ENCODE measurements at regions not wholly inside any gene's neighbourhood (a gene's known extent, or its start where the extent isn't known, plus 50 kb on each side); places are given as distances from the start of the nearest gene placed in this dataset.

DNA sequence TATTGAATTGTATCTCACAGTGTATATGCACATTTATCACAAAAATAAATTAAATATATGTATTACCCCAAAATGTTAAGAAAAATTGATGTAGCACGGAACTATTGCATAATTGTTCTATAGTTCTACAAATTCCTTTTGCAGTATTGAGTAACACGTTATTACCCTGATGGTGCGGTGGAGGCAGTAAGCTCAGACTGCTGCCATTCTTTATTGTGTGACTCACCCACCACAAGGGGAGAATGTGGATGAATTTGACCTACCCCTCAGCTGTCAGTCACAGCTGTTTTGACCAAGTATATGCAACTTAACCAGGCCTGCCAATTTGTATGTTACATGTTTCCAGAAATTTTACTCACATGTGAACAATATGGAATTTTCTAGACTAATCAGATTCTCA is 506.6 kb downstream of the SH3BGRL start:
- H3K9me3 ChIP-seq, result no peaks in the 10 kb centered on the region
- H3K4me3 ChIP-seq, result no peak overlapping the region
- TF ChIP-seq POLR2A (IDR thresholded peaks at IDR 0.05), result no peak
- TF ChIP-seq, protein P1, sequence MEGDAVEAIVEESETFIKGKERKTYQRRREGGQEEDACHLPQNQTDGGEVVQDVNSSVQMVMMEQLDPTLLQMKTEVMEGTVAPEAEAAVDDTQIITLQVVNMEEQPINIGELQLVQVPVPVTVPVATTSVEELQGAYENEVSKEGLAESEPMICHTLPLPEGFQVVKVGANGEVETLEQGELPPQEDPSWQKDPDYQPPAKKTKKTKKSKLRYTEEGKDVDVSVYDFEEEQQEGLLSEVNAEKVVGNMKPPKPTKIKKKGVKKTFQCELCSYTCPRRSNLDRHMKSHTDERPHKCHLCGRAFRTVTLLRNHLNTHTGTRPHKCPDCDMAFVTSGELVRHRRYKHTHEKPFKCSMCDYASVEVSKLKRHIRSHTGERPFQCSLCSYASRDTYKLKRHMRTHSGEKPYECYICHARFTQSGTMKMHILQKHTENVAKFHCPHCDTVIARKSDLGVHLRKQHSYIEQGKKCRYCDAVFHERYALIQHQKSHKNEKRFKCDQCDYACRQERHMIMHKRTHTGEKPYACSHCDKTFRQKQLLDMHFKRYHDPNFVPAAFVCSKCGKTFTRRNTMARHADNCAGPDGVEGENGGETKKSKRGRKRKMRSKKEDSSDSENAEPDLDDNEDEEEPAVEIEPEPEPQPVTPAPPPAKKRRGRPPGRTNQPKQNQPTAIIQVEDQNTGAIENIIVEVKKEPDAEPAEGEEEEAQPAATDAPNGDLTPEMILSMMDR (IDR thresholded peaks at IDR 0.05), result no peak
- TF ChIP-seq POLR2AphosphoS5 (IDR thresholded peaks at IDR 0.05; ENCODE audit: insufficient read depth in 1 of 2, low read depth in 1 of 2), result no peak
- no peaks in the 10 kb centered on the region for H3K27me3 ChIP-seq
- no peaks in the 10 kb centered on the region for H3K36me3 ChIP-seq
- no peak overlapping the region for H3K27ac ChIP-seq
- intact Hi-C loops (cut with DNase I), result no loop called here
- DNase-seq (ENCODE audit: extremely low spot score in 2 of 2), result no peak
- H3K4me1 ChIP-seq, result no peaks in the 10 kb centered on the region

DNA sequence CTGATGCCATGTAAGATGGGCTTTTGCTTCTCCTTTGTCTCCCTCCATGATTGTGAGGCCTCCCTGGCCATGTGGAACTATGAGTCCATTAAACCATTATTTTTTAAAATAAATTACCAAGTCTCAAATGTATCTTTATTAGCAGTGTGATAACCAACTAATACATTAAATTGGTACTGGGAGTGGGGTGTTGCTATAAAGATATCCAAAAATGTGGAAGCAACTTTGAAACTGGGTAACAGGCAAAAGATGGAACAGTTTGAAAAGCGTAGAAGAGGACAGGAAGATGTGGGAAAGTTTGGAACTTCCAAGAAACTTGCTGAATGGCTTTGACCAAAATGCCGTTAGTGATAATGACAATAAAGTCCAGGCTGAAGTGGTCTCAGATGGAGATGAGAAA is 526.7 kb downstream of the SH3BGRL start:
- no peak for DNase-seq (ENCODE audit: extremely low spot score in 2 of 2)
- Histone ChIP-seq H3K9me3 (peaks cover 6% of the 10 kb centered on the region), H3K4me1 (no peaks in the 10 kb centered on the region), H3K4me3 (no peak overlapping the region), H3K36me3 (no peaks in the 10 kb centered on the region), H3K27ac (no peak overlapping the region), H3K27me3 (no peaks in the 10 kb centered on the region)
- TF ChIP-seq POLR2AphosphoS5 (IDR thresholded peaks at IDR 0.05; ENCODE audit: insufficient read depth in 1 of 2, low read depth in 1 of 2) (no peak), POLR2A (IDR thresholded peaks at IDR 0.05) (no peak)
- TF ChIP-seq, protein P1 (IDR thresholded peaks at IDR 0.05), result no peak
- intact Hi-C loops (cut with DNase I), result no loop called here

DNA sequence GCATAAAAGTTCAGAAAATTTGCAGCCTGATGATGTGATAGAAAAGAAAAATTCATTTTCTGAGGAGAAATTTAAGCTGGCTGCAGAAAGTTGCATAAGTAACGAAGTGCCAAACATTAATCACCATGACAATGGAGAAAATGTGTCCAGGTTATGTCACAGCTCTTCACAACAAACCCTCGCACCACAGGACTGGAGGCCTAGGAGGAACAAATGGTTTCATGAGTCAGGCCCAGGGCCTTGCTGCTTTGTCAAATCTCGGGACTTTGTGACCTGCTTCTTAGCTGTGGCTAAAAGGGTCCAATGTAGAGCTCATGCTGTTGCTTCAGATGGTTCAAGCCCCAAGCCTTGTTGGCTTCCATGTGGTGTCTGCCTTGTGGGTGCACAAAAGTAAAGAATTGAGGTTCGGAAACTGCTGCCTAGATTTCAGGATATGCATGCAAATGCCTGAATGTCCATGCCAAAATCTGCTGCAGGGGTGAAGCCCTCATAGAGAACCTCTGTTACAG is 527.4 kb downstream of the SH3BGRL start:
- H3K27me3 ChIP-seq, result no peaks in the 10 kb centered on the region
- H3K36me3 ChIP-seq, result no peaks in the 10 kb centered on the region
- H3K4me1 ChIP-seq, result no peaks in the 10 kb centered on the region
- H3K4me3 ChIP-seq, result no peak overlapping the region
- intact Hi-C loops (cut with DNase I), result no loop called here
- peaks cover 6% of the 10 kb centered on the region for H3K9me3 ChIP-seq
- DNase-seq (ENCODE audit: extremely low spot score in 2 of 2), result no peak
- TF ChIP-seq POLR2A (IDR thresholded peaks at IDR 0.05), result no peak
- TF ChIP-seq, protein P1 (IDR thresholded peaks at IDR 0.05), result no peak
- TF ChIP-seq POLR2AphosphoS5 (IDR thresholded peaks at IDR 0.05; ENCODE audit: insufficient read depth in 1 of 2, low read depth in 1 of 2), result no peak
- H3K27ac ChIP-seq, result no peak overlapping the region

DNA sequence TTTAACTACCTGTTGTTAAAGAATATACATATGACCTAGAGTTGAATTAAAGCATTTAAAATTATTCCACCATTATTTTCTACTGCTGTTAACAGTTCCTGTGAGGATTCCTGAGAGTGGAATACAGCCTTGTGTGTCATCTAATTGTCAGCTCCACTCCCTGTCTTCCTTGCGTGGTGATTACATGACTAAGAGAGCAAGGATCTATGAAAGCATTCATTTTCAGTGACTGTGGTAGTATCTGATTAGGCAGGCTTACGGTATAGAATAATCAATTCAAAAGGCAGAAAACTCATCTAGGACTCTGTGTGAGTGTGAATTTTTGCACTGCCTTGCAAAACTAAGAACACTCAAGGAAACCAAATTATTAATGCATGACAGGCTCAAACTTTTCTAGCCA is 577.8 kb downstream of the SH3BGRL start:
- H3K4me3 ChIP-seq, result no peak overlapping the region
- no peaks in the 10 kb centered on the region for H3K27me3 ChIP-seq
- H3K4me1 ChIP-seq, result no peaks in the 10 kb centered on the region
- H3K9me3 ChIP-seq, result no peaks in the 10 kb centered on the region
- H3K27ac ChIP-seq, result no peak overlapping the region
- TF ChIP-seq, protein P1 (IDR thresholded peaks at IDR 0.05), result no peak
- no peak for TF ChIP-seq POLR2AphosphoS5 (IDR thresholded peaks at IDR 0.05; ENCODE audit: insufficient read depth in 1 of 2, low read depth in 1 of 2)
- no peak for TF ChIP-seq POLR2A (IDR thresholded peaks at IDR 0.05)
- no peaks in the 10 kb centered on the region for H3K36me3 ChIP-seq
- no peak for DNase-seq (ENCODE audit: extremely low spot score in 2 of 2)
- intact Hi-C loops (cut with DNase I), result no loop called here

DNA sequence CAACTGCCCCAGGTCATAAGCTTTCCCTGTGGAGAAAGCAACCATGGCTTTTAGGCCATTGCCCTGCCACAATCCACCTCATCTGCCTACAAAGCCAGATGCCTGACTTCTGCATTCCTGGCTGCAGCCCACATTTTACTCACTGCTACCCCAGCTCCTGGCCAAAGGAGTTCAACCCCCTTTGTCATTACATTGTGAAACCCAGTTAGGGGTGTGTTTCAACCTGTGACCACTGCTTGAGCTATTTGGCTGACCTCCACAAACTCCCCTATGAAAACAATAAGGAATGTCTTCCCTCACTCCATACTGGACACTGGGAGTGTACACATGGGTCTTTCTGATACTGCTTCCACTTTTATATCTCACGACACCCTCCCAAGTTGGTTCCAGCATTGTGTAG is 589.2 kb downstream of the SH3BGRL start:
- Histone ChIP-seq H3K27ac (no peak overlapping the region), H3K4me3 (no peak overlapping the region), H3K4me1 (no peaks in the 10 kb centered on the region), H3K36me3 (no peaks in the 10 kb centered on the region), H3K9me3 (no peaks in the 10 kb centered on the region), H3K27me3 (no peaks in the 10 kb centered on the region)
- intact Hi-C loops (cut with DNase I), result no loop called here
- DNase-seq (ENCODE audit: extremely low spot score in 2 of 2), result no peak
- TF ChIP-seq POLR2A (IDR thresholded peaks at IDR 0.05), result no peak
- TF ChIP-seq, protein P1 (IDR thresholded peaks at IDR 0.05), result no peak
- TF ChIP-seq POLR2AphosphoS5 (IDR thresholded peaks at IDR 0.05; ENCODE audit: insufficient read depth in 1 of 2, low read depth in 1 of 2), result no peak
